Stimulated activated CD4-positive, alpha-beta T cell treated with anti-CD3 and anti-CD28 coated beads, Interleukin-12 subunit alpha, Interleukin-12 subunit beta, amount 100 ng/mL, for 48 hours (primary cell): ENCODE measurements at regions not wholly inside any gene's neighbourhood (a gene's known extent, or its start where the extent isn't known, plus 50 kb on each side); places are given as distances from the start of the nearest gene placed in this dataset.
"Not testable (repeated sequence)": the region's sequence is repeated elsewhere in the genome, so short reads cannot be mapped to it uniquely, and the experiment has no call there.

Source experiments
- DNase-seq, 3 donors: peaks; one replicate each; pipeline ENCODE4 v3.0.0-alpha.2; 2020; ENCODE audit warnings: low read depth in 2 of 3, low spot score in 1 of 3

DNA sequence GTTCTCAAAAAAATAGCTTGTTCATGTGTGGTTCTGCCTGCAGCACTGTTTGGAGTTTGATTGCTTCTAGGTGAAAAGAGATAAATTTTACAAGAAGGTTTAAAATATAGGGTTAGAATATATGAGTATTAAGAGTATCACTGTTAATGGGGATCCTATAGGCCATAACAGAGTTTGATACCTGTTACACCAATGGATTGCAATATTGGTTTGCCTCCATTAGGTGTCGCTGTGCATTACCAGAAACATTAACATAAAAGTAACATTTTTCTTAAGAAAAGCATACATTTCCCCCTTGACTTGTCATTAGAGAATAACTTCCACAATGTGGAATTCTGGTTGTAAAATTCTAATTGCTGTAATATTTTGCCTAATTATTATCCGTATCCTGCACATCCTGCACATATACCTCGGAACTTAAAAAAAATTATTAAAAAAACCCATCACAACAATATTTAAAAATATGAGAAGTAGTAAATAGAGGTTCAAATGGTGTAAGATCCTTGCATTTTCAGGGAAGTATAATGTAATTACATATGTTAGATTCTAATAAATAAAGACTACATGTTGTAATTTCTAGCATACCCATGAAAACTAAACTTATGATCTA, 63.0 kb downstream of the CYP4A11 start:
- DNase-seq = peak in 2 of 3 donors; percentile 6 to 27

DNA sequence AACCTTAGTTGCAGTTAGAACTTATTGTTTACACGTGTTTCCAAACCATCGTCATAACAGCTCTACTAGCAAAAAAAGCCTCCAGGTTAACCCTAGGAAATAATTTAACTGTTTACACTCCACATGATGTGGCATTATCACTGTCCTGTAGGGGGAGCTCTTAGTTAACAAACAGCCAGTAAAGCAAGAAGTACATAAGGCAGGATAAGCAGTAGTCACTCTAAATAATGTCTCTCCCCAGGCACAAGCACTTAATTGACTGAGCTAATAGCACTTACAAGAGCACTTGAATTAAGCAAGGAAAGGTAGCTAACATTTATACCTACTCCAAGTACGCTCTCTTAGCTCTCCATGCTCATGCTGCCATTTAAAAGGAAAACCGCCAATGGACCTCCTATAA, 65.2 kb downstream of the CYP4A11 start:
- DNase-seq = not testable (repeated sequence)
